Neural cell (in vitro differentiated cells): ENCODE measurements at regions not wholly inside any gene's neighbourhood (a gene's known extent, or its start where the extent isn't known, plus 50 kb on each side); places are given as distances from the start of the nearest gene placed in this dataset.

Source experiments
- H2AFZ ChIP-seq: fragments of 200-600, 300-800 bp; sonication (generic), shearing (Covaris generic); 2 replicates; pipeline ENCODE4 v1.6.0; 2014; ENCODE audit warnings: low read depth, mild to moderate bottlenecking, antibody characterized with exemption, low read length, moderate library complexity
- H3F3A ChIP-seq: fragments of 200-600 bp; shearing (Covaris generic); 2 replicates; pipeline ENCODE4 v1.6.1; 2016; ENCODE audit warnings: mild to moderate bottlenecking, moderate library complexity, mixed read lengths, antibody characterized with exemption, low read length; ENCODE audit not compliant: insufficient read depth, poor library complexity, severe bottlenecking
- H3K27ac ChIP-seq: fragments of 200-600, 300-800 bp; sonication (generic), shearing (Covaris generic); 2 replicates; pipeline ENCODE4 v1.5.1; 2014; ENCODE audit warnings: mild to moderate bottlenecking, low read length, moderate library complexity
- H3K27me3 ChIP-seq: fragments of 300-800, 200-600 bp; sonication (generic), shearing (Covaris generic); 2 replicates; pipeline ENCODE4 v1.6.0; 2014; ENCODE audit warnings: mild to moderate bottlenecking, low read depth, low read length, moderate library complexity; ENCODE audit not compliant: insufficient read depth
- H3K36me3 ChIP-seq: fragments of 300-800, 200-600 bp; sonication (generic), shearing (Covaris generic); 2 replicates; pipeline ENCODE4 v1.5.1; 2014; ENCODE audit warnings: mild to moderate bottlenecking, antibody characterized with exemption, low read length, moderate library complexity; ENCODE audit not compliant: insufficient read depth
- H3K4me2 ChIP-seq: fragments of 300-800, 200-600 bp; sonication (generic), shearing (Covaris generic); 2 replicates; pipeline ENCODE4 v1.6.0; 2014; ENCODE audit warnings: mild to moderate bottlenecking, low read length
- H3K4me3 ChIP-seq: fragments of 300-800, 200-600 bp; sonication (generic), shearing (Covaris generic); 2 replicates; pipeline ENCODE4 v1.5.1; 2014; ENCODE audit warnings: mild to moderate bottlenecking, low read length, moderate library complexity
- H3K79me2 ChIP-seq: fragments of 200-600 bp; shearing (Covaris generic); replicated peaks from 2 replicates; pipeline ENCODE4 v1.6.0; 2014; ENCODE audit warnings: mild to moderate bottlenecking, low read length, moderate library complexity; ENCODE audit not compliant: insufficient read depth
- H3K9ac ChIP-seq: fragments of 300-800, 200-600 bp; sonication (generic), shearing (Covaris generic); 2 replicates; pipeline ENCODE4 v1.6.1; 2016; ENCODE audit warnings: mild to moderate bottlenecking, low read length, mixed read lengths
- H3K9me2 ChIP-seq: fragments of 200-600 bp; shearing (Covaris generic); 2 replicates; pipeline ENCODE4 v1.6.1; 2016; ENCODE audit warnings: mild to moderate bottlenecking, low read length, mixed read lengths; ENCODE audit not compliant: insufficient read depth
- H3K9me3 ChIP-seq: fragments of 200-600, 300-800 bp; sonication (generic), shearing (Covaris generic); 2 replicates; pipeline ENCODE4 v1.6.1; 2016; ENCODE audit warnings: mild to moderate bottlenecking, mixed run types, low read length, moderate library complexity, mixed read lengths
- H4K20me1 ChIP-seq: fragments of 200-600 bp; shearing (Covaris generic); 2 replicates; pipeline ENCODE4 v1.6.1; 2016; ENCODE audit warnings: mild to moderate bottlenecking, mixed run types; ENCODE audit not compliant: insufficient read depth
- CTCF ChIP-seq: fragments of 450-650 bp; IDR thresholded peaks from 2 replicates; pipeline ENCODE4 v1.5.1; 2014; ENCODE audit warnings: antibody characterized with exemption, mild to moderate bottlenecking, moderate library complexity; ENCODE audit not compliant: poor library complexity, severe bottlenecking
- EP300 ChIP-seq: fragments of 450-650 bp; conservative IDR thresholded peaks from 2 replicates; pipeline ENCODE4 v1.6.1; 2014; ENCODE audit warnings: antibody characterized with exemption, mild to moderate bottlenecking, moderate library complexity; ENCODE audit not compliant: poor library complexity, severe bottlenecking
- EZH2 ChIP-seq: fragments of 200-600, 300-800 bp; shearing (Covaris generic), sonication (generic); IDR thresholded peaks from 2 replicates; pipeline ENCODE4 v1.6.1; 2014; ENCODE audit warnings: antibody characterized with exemption, low read length, borderline replicate concordance, mild to moderate bottlenecking; ENCODE audit not compliant: insufficient read depth, poor library complexity, severe bottlenecking
- MXI1 ChIP-seq: fragments of 450-650 bp; conservative IDR thresholded peaks from 2 replicates; pipeline ENCODE4 v1.6.1; 2014; ENCODE audit warnings: antibody characterized with exemption, mild to moderate bottlenecking; ENCODE audit not compliant: poor library complexity, severe bottlenecking
- POLR2AphosphoS5 ChIP-seq: IDR thresholded peaks from 2 replicates; pipeline ENCODE4 v1.6.1; 2012
- RAD21 ChIP-seq: fragments of 450-650 bp; conservative IDR thresholded peaks from 2 replicates; pipeline ENCODE4 v1.6.1; 2014; ENCODE audit warnings: antibody characterized with exemption, mild to moderate bottlenecking, moderate library complexity
- REST ChIP-seq: IDR thresholded peaks from 2 replicates; pipeline ENCODE4 v1.6.1; 2012; ENCODE audit warnings: borderline replicate concordance
- SMC3 ChIP-seq: fragments of 450-650 bp; conservative IDR thresholded peaks from 2 replicates; pipeline ENCODE4 v1.6.1; 2014; ENCODE audit warnings: antibody characterized with exemption, mild to moderate bottlenecking, moderate library complexity; ENCODE audit not compliant: poor library complexity
- TAF1 ChIP-seq: IDR thresholded peaks from 2 replicates; pipeline ENCODE4 v1.6.1; 2012; ENCODE audit warnings: low read depth

- TF ChIP-seq MXI1, result no peak
- no peak for TF ChIP-seq TAF1
- no peak for TF ChIP-seq EZH2
- TF ChIP-seq RAD21, result no peak
- no peak for TF ChIP-seq POLR2AphosphoS5
- no peak for TF ChIP-seq CTCF
- TF ChIP-seq SMC3, result no peak
- no peak for TF ChIP-seq REST
- no peak for TF ChIP-seq EP300
- H3K27ac ChIP-seq, result no peak overlapping the region
Observed at GRCh38 chr5:20972419-20972925, 984.5 kb upstream of the CDH18 start.

GRCh38 chr5:20959347-20959746 lies 971.3 kb upstream of the CDH18 start:
- Histone ChIP-seq H3K9me2 (no peaks in the 10 kb centered on the region), H3K4me3 (no peak overlapping the region), H3K36me3 (no peaks in the 10 kb centered on the region), H3K9me3 (no peaks in the 10 kb centered on the region), H3K27me3 (no peaks in the 10 kb centered on the region), H3K27ac (no peak overlapping the region), H3K9ac (no peak overlapping the region), H4K20me1 (no peaks in the 10 kb centered on the region), H3F3A (no peaks in the 10 kb centered on the region), H2AFZ (no peak overlapping the region), H3K79me2 (no peaks in the 10 kb centered on the region), H3K4me2 (no peak overlapping the region)
- no peak for TF ChIP-seq CTCF

More at GRCh38 chr5:20972419-20972925, 984.5 kb upstream of the CDH18 start:
- no peaks in the 10 kb centered on the region for H3K79me2 ChIP-seq
- no peaks in the 10 kb centered on the region for H3K36me3 ChIP-seq
- no peaks in the 10 kb centered on the region for H3K9me2 ChIP-seq
- H3K9ac ChIP-seq, result no peak overlapping the region
- H4K20me1 ChIP-seq, result no peaks in the 10 kb centered on the region
- H3K4me3 ChIP-seq, result no peak overlapping the region
- H2AFZ ChIP-seq, result no peak overlapping the region
- H3K27me3 ChIP-seq, result no peaks in the 10 kb centered on the region
- no peak overlapping the region for H3K4me2 ChIP-seq
- H3K9me3 ChIP-seq, result no peaks in the 10 kb centered on the region
- H3F3A ChIP-seq, result no peaks in the 10 kb centered on the region
